Hepatocyte (in vitro differentiated cells): ENCODE measurements at regions not wholly inside any gene's neighbourhood (a gene's known extent, or its start where the extent isn't known, plus 50 kb on each side); places are given as distances from the start of the nearest gene placed in this dataset.

Experiments used
- DNase-seq: peaks from one replicate; pipeline ENCODE4 v3.0.0-alpha.2; 2016; ENCODE audit warnings: low spot score
- H2AFZ ChIP-seq: fragments of 200-600 bp; sonication (generic); 2 replicates; pipeline ENCODE4 v1.6.0; 2016; ENCODE audit warnings: antibody characterized with exemption, mild to moderate bottlenecking
- H3K27ac ChIP-seq: fragments of 200-600 bp; sonication (generic); 2 replicates; pipeline ENCODE4 v1.5.1; 2016; ENCODE audit warnings: mild to moderate bottlenecking
- H3K27me3 ChIP-seq: fragments of 200-600 bp; sonication (generic); 2 replicates; pipeline ENCODE4 v1.6.1; 2016
- H3K36me3 ChIP-seq: fragments of 200-600 bp; sonication (generic); replicated peaks from 2 replicates; pipeline ENCODE4 v1.5.1; 2016; ENCODE audit warnings: low read depth; ENCODE audit not compliant: insufficient read depth
- H3K4me1 ChIP-seq: fragments of 200-600 bp; sonication (generic); 2 replicates; pipeline ENCODE4 v1.5.1; 2016; ENCODE audit warnings: mild to moderate bottlenecking, moderate library complexity; ENCODE audit not compliant: insufficient read depth
- H3K4me2 ChIP-seq: fragments of 200-600 bp; sonication (generic); 2 replicates; pipeline ENCODE4 v1.6.0; 2016
- H3K4me3 ChIP-seq: fragments of 200-600 bp; sonication (generic); 2 replicates; pipeline ENCODE4 v1.5.1; 2016; ENCODE audit warnings: mild to moderate bottlenecking
- H3K79me2 ChIP-seq: fragments of 200-600 bp; sonication (generic); 2 replicates; pipeline ENCODE4 v1.6.0; 2017; ENCODE audit warnings: mild to moderate bottlenecking
- H3K9me2 ChIP-seq: fragments of 200-600 bp; sonication (generic); replicated peaks from 2 replicates; pipeline ENCODE4 v1.6.0; 2017; ENCODE audit warnings: mild to moderate bottlenecking; ENCODE audit not compliant: insufficient read depth
- H3K9me3 ChIP-seq: fragments of 200-600 bp; sonication (generic); 2 replicates; pipeline ENCODE4 v1.5.1; 2016; ENCODE audit warnings: low read depth, mild to moderate bottlenecking
- H4K20me1 ChIP-seq: fragments of 200-600 bp; sonication (generic); 2 replicates; pipeline ENCODE4 v1.6.0; 2016; ENCODE audit warnings: mild to moderate bottlenecking; ENCODE audit not compliant: insufficient read depth, poor library complexity, severe bottlenecking
- EZH2 ChIP-seq: fragments of 200-600 bp; sonication (generic); IDR thresholded peaks from 2 replicates; pipeline ENCODE4 v1.6.1; 2016; ENCODE audit warnings: antibody characterized with exemption, mild to moderate bottlenecking, borderline replicate concordance
- EZH2phosphoT487 ChIP-seq: fragments of 200-600 bp; sonication (generic); IDR thresholded peaks from one replicate; pipeline ENCODE4 v1.6.1; 2018; ENCODE audit warnings: antibody characterized with exemption, mild to moderate bottlenecking, low read depth, moderate library complexity; ENCODE audit not compliant: unreplicated experiment, severe bottlenecking
- WGBS: methylation state at CpG from one replicate; pipeline ENCODE4 v1.1.6; 2016; ENCODE audit warnings: low lambda C conversion rate; ENCODE audit errors: missing lambda C conversion rate; 5-methylcytosine and 5-hydroxymethylcytosine counted together
- TF ChIP-seq, protein P1 (sequence below): fragments of 200-600 bp; sonication (generic); IDR thresholded peaks from 2 replicates; pipeline ENCODE4 v1.5.1; 2016; ENCODE audit warnings: antibody characterized with exemption, mild to moderate bottlenecking; ENCODE audit not compliant: poor library complexity

DNA sequence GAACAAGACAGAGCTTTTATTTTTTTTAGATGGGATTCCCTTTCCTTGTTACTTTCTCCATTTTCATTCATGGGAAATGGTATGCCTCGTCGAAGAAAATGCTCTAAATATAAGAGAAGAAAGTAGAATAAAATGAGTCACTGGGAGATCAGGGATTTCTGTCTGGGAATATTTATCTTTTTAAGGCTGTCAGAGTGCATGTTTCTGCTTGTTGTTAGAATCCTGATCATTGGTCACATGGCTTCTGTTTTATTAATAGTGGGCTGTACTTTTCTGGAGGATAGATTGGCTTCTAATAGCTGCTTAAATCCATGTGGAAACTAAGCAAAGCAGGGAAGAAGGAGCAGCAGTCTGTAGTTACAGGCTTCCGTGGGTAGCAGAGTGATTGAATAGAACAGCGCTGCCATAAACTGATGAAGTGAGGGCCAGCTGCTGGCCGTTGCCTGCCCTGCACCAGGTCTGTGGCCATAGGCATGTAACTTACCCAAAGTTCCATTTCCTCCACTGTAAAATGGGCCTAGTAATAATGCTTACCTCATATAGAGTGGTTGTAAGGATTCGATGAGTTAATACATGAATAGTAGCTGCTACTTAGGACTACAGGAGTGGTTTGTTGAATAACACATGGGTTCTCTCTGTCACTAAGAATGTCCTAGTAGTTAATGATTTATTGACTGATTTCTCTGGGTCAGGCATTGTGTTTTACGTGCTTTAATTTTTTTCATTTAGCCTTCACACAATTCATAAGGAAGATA is 289.9 kb downstream of the SATB1 start:
- 82% methylated on average over 7 of the region's 7 CpGs for WGBS
- Histone ChIP-seq H3K79me2 (no peaks in the 10 kb centered on the region), H3K27ac (no peak overlapping the region), H3K27me3 (no peaks in the 10 kb centered on the region), H3K4me1 (no peaks in the 10 kb centered on the region), H3K4me2 (peak overlapping the region; percentile 5), H3K36me3 (no peaks in the 10 kb centered on the region), H3K4me3 (no peak overlapping the region), H3K9me2 (no peaks in the 10 kb centered on the region), H3K9me3 (no peaks in the 10 kb centered on the region), H4K20me1 (no peaks in the 10 kb centered on the region), H2AFZ (no peak overlapping the region)
- no peak for TF ChIP-seq EZH2
- TF ChIP-seq, protein P1, sequence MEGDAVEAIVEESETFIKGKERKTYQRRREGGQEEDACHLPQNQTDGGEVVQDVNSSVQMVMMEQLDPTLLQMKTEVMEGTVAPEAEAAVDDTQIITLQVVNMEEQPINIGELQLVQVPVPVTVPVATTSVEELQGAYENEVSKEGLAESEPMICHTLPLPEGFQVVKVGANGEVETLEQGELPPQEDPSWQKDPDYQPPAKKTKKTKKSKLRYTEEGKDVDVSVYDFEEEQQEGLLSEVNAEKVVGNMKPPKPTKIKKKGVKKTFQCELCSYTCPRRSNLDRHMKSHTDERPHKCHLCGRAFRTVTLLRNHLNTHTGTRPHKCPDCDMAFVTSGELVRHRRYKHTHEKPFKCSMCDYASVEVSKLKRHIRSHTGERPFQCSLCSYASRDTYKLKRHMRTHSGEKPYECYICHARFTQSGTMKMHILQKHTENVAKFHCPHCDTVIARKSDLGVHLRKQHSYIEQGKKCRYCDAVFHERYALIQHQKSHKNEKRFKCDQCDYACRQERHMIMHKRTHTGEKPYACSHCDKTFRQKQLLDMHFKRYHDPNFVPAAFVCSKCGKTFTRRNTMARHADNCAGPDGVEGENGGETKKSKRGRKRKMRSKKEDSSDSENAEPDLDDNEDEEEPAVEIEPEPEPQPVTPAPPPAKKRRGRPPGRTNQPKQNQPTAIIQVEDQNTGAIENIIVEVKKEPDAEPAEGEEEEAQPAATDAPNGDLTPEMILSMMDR, result no peak
- TF ChIP-seq EZH2phosphoT487, result no peak
- no peak for DNase-seq

DNA sequence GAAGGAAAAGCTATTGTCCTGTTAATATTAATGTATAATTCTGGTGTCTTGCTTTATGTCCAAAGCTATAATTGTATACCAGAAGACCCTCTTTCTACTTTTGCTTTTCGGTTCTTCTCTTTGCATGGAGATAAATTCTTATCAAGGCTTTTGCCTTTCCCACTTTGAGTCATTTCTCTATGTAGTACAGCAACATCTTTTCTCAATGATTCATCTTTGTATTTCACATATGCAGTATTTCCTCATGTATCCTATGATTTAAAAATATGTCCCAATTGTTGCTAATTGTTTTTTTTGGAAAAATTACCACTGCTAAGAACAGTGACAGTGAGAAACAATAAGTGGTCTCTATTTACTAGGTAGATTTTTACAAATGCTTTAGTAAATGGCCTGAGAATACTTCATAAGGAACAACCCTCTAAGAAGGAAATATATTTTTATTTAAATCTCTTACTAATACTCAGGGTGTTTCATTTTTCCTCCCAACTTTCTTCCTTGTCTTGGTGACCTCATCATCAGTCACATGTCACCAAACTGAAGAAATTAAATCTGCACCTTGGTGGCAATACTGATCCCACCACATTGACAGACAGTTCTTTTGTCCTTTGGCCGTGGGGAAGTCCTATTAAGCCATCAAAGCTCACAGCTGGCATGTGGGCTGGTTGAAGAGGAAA is 290.6 kb downstream of the SATB1 start:
- TF ChIP-seq, protein P1, result no peak
- TF ChIP-seq EZH2, result no peak
- no peak overlapping the region for H3K4me3 ChIP-seq
- H3K9me2 ChIP-seq, result no peaks in the 10 kb centered on the region
- H3K4me2 ChIP-seq, result no peak overlapping the region
- no peak overlapping the region for H3K27ac ChIP-seq
- H3K9me3 ChIP-seq, result no peaks in the 10 kb centered on the region
- no peaks in the 10 kb centered on the region for H4K20me1 ChIP-seq
- H3K36me3 ChIP-seq, result no peaks in the 10 kb centered on the region
- H3K27me3 ChIP-seq, result no peaks in the 10 kb centered on the region
- H3K79me2 ChIP-seq, result no peaks in the 10 kb centered on the region
- no peaks in the 10 kb centered on the region for H3K4me1 ChIP-seq
- no peak for DNase-seq
- no peak overlapping the region for H2AFZ ChIP-seq
- WGBS, result 79% methylated on average over 2 of the region's 2 CpGs

DNA sequence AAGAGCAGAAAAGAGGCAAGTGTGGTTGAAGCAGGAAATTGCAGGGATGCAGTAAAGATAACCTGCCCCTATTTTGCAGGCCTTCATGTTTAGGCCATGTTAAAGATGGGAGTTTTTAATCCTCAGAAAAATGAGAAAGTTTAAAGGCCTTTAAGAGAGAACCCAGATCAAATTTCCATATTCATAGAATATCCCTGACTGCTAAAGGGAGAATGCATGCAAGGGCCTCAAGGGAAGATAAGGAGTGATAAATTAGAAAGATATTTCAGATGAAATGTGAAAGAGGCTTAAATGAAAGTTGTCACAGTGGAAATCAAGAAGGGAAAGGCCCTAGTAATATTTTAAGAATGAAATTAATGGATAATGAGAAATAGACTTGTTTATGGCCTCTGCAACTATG is 292.1 kb downstream of the SATB1 start:
- Histone ChIP-seq H4K20me1 (no peaks in the 10 kb centered on the region), H3K4me1 (no peaks in the 10 kb centered on the region), H3K79me2 (no peaks in the 10 kb centered on the region), H3K9me3 (no peaks in the 10 kb centered on the region), H2AFZ (no peak overlapping the region), H3K4me2 (no peak overlapping the region), H3K27me3 (no peaks in the 10 kb centered on the region), H3K36me3 (no peaks in the 10 kb centered on the region), H3K27ac (no peak overlapping the region), H3K4me3 (no peak overlapping the region), H3K9me2 (no peaks in the 10 kb centered on the region)
- DNase-seq, result no peak
- TF ChIP-seq EZH2phosphoT487, result no peak
- TF ChIP-seq, protein P1, result no peak
- TF ChIP-seq EZH2, result no peak
